HG03439 (cell line): ENCODE measurements at regions not wholly inside any gene's neighbourhood (a gene's known extent, or its start where the extent isn't known, plus 50 kb on each side); places are given as distances from the start of the nearest gene placed in this dataset.

ENCODE experiments used
- ATAC-seq: cut with Tn5 transposase; IDR thresholded peaks from one replicate; pipeline ENCODE4 v1.9.1; 2021; ENCODE audit warnings: mild to moderate bottlenecking, moderate library complexity; ENCODE audit not compliant: unreplicated experiment

- no peak for ATAC-seq
Observed at GRCh38 chr12:66903782-66904396, 225.0 kb upstream of the GRIP1 start.

- ATAC-seq, result no peak
Observed at GRCh38 chr12:66905201-66905600, 226.3 kb upstream of the GRIP1 start.

- ATAC-seq, result no peak
Observed at GRCh38 chr12:66910366-66910974, 231.6 kb upstream of the GRIP1 start.

- ATAC-seq, result no peak
Observed at GRCh38 chr12:66915306-66915904, 236.5 kb upstream of the GRIP1 start.

- no peak for ATAC-seq
Observed at GRCh38 chr12:66916189-66916588, 237.3 kb upstream of the GRIP1 start.

- no peak for ATAC-seq
Observed at GRCh38 chr12:66919466-66919865, 240.6 kb upstream of the GRIP1 start.

- ATAC-seq, result no peak
Observed at GRCh38 chr12:66920205-66920604, 241.3 kb upstream of the GRIP1 start.

- ATAC-seq, result no peak
Observed at GRCh38 chr12:66921151-66921550, 242.3 kb upstream of the GRIP1 start.

GRCh38 chr12:66925083-66925482, 246.2 kb upstream of the GRIP1 start:
- no peak for ATAC-seq

GRCh38 chr12:66929121-66929520, 250.2 kb upstream of the GRIP1 start:
- no peak for ATAC-seq

GRCh38 chr12:66931091-66931490, 252.2 kb upstream of the GRIP1 start:
- ATAC-seq, result no peak

GRCh38 chr12:66932126-66932525, 253.2 kb upstream of the GRIP1 start:
- no peak for ATAC-seq

GRCh38 chr12:66934302-66935062, 255.6 kb upstream of the GRIP1 start:
- ATAC-seq, result no peak

GRCh38 chr12:66941150-66941549, 262.3 kb upstream of the GRIP1 start:
- ATAC-seq, result no peak

- ATAC-seq, result no peak
Observed at GRCh38 chr12:66942741-66943465, 264.0 kb upstream of the GRIP1 start.

GRCh38 chr12:66944365-66944764, 265.5 kb upstream of the GRIP1 start:
- ATAC-seq, result no peak

- no peak for ATAC-seq
Observed at GRCh38 chr12:66945189-66945817, 266.4 kb upstream of the GRIP1 start.

GRCh38 chr12:66947119-66947518, 268.2 kb upstream of the GRIP1 start:
- ATAC-seq, result no peak

- no peak for ATAC-seq
Observed at GRCh38 chr12:66952668-66953067, 273.8 kb upstream of the GRIP1 start.

- no peak for ATAC-seq
Observed at GRCh38 chr12:66956300-66956699, 277.4 kb upstream of the GRIP1 start.

GRCh38 chr12:66959276-66959675, 280.4 kb upstream of the GRIP1 start:
- no peak for ATAC-seq
